Ishikawa (cell line): ENCODE measurements at regions not wholly inside any gene's neighbourhood (a gene's known extent, or its start where the extent isn't known, plus 50 kb on each side); places are given as distances from the start of the nearest gene placed in this dataset.

Experiments
- CEBPB ChIP-seq: IDR thresholded peaks from 2 replicates; pipeline ENCODE4 v1.6.1; 2012
- CREB1 ChIP-seq: IDR thresholded peaks from 2 replicates; pipeline ENCODE4 v1.6.1; 2012; ENCODE audit warnings: low read depth
- EGR1 ChIP-seq: IDR thresholded peaks from 2 replicates; pipeline ENCODE4 v1.6.1; 2012
- EP300 ChIP-seq: IDR thresholded peaks from 2 replicates; pipeline ENCODE4 v1.6.1; 2012; ENCODE audit warnings: borderline replicate concordance
- FOXM1 ChIP-seq: IDR thresholded peaks from 2 replicates; pipeline ENCODE4 v1.6.1; 2012; ENCODE audit warnings: low read depth, borderline replicate concordance
- MAX ChIP-seq: IDR thresholded peaks from 2 replicates; pipeline ENCODE4 v1.6.1; 2012
- NFIC ChIP-seq: IDR thresholded peaks from 2 replicates; pipeline ENCODE4 v1.6.1; 2012
- RAD21 ChIP-seq: IDR thresholded peaks from 2 replicates; pipeline ENCODE4 v1.6.1; 2012; ENCODE audit warnings: low read depth
- REST ChIP-seq: IDR thresholded peaks from 2 replicates; pipeline ENCODE4 v1.6.1; 2012; ENCODE audit warnings: low read depth, mild to moderate bottlenecking
- TAF1 ChIP-seq: IDR thresholded peaks from 2 replicates; pipeline ENCODE4 v1.6.1; 2012; ENCODE audit warnings: low read depth, mild to moderate bottlenecking
- TCF12 ChIP-seq: IDR thresholded peaks from 2 replicates; pipeline ENCODE4 v1.6.1; 2012; ENCODE audit warnings: low read depth
- TEAD4 ChIP-seq: IDR thresholded peaks from 2 replicates; pipeline ENCODE4 v1.6.1; 2012
- USF1 ChIP-seq: IDR thresholded peaks from 2 replicates; pipeline ENCODE4 v1.6.1; 2012
- YY1 ChIP-seq: IDR thresholded peaks from 2 replicates; pipeline ENCODE4 v1.6.1; 2012; ENCODE audit warnings: low read depth
- ZBTB7A ChIP-seq: IDR thresholded peaks from 2 replicates; pipeline ENCODE4 v1.6.1; 2012; ENCODE audit warnings: low read depth

GRCh38 chr4:11687727-11688126 is 259.0 kb upstream of the HS3ST1 start:
- TF ChIP-seq USF1 (no peak), REST (no peak), TCF12 (no peak), EGR1 (no peak), RAD21 (no peak), TEAD4 (no peak), EP300 (no peak), NFIC (no peak), MAX (no peak)

GRCh38 chr4:11685481-11685880 is 256.8 kb upstream of the HS3ST1 start:
- TF ChIP-seq REST (no peak), TCF12 (no peak), NFIC (no peak), MAX (no peak), CREB1 (no peak), EGR1 (no peak), ZBTB7A (no peak), FOXM1 (no peak), YY1 (no peak), TEAD4 (no peak), USF1 (no peak)

GRCh38 chr4:11675051-11675800 is 246.5 kb upstream of the HS3ST1 start:
- TF ChIP-seq RAD21: no peak
- no peak for TF ChIP-seq EP300
- no peak for TF ChIP-seq CREB1
- no peak for TF ChIP-seq ZBTB7A
- no peak for TF ChIP-seq MAX
- no peak for TF ChIP-seq TAF1
- TF ChIP-seq CEBPB: no peak
- no peak for TF ChIP-seq NFIC
- no peak for TF ChIP-seq EGR1
- TF ChIP-seq REST: no peak
- TF ChIP-seq TEAD4: no peak
- TF ChIP-seq YY1: no peak
- no peak for TF ChIP-seq FOXM1
- TF ChIP-seq USF1: no peak
- no peak for TF ChIP-seq TCF12

- no peak for TF ChIP-seq EGR1
- no peak for TF ChIP-seq USF1
- TF ChIP-seq FOXM1: no peak
- no peak for TF ChIP-seq CREB1
- no peak for TF ChIP-seq REST
- TF ChIP-seq ZBTB7A: no peak
- no peak for TF ChIP-seq YY1
- TF ChIP-seq RAD21: no peak
- TF ChIP-seq CEBPB: no peak
- TF ChIP-seq TAF1: no peak
Measured at GRCh38 chr4:11670304-11670703, 241.6 kb upstream of the HS3ST1 start.
